HEK293 (cell line): ENCODE measurements at regions not wholly inside any gene's neighbourhood (a gene's known extent, or its start where the extent isn't known, plus 50 kb on each side); places are given as distances from the start of the nearest gene placed in this dataset.

Experiments used
- CTCF ChIA-PET: fragments of 350-600 bp; formaldehyde crosslinking; extraction: SDS; loops from one replicate; lab custom pipeline; 2021; ENCODE audit warnings: antibody characterized with exemption; lab: Yijun Ruan, JAX
- POLR2A ChIA-PET: fragments of 300-600 bp; formaldehyde crosslinking; extraction: SDS; loops from one replicate; lab custom pipeline; 2020; ENCODE audit warnings: antibody characterized with exemption, inconsistent platforms; lab: Yijun Ruan, JAX
- H3K27ac ChIP-seq: fragments of 200-500 bp; sonication (Bioruptor generic); 2 replicates; pipeline ENCODE4 v1.5.1; 2014; ENCODE audit warnings: low read depth, low read length, control low read depth, inconsistent platforms; ENCODE audit errors: extremely low read depth
- H3K36me3 ChIP-seq, 2 experiments: fragments of 200-500 bp in 1 of 2; sonication (Bioruptor generic) in 1 of 2; 1 replicate in 1 of 2; 2 replicates in 1 of 2; pipeline ENCODE4 v1.5.1; 2014 to 2017; ENCODE audit warnings: inconsistent platforms in 2 of 2, low read length in 2 of 2; ENCODE audit not compliant: control insufficient read depth in 2 of 2, insufficient read depth in 1 of 2
- H3K4me1 ChIP-seq: fragments of 200-500 bp; sonication (Bioruptor generic); 2 replicates; pipeline ENCODE4 v1.5.1; 2014; ENCODE audit warnings: mild to moderate bottlenecking, low read length, inconsistent platforms; ENCODE audit not compliant: control insufficient read depth, insufficient read depth
- H3K4me3 ChIP-seq: 2 replicates; pipeline ENCODE4 v1.5.1; 2011; ENCODE audit warnings: low read depth, mild to moderate bottlenecking, control low read depth, low read length, moderate library complexity
- H3K9me3 ChIP-seq: fragments of 200-500 bp; sonication (Bioruptor generic); 2 replicates; pipeline ENCODE4 v1.5.1; 2014; ENCODE audit warnings: low read depth, low read length, inconsistent platforms; ENCODE audit not compliant: control insufficient read depth, insufficient read depth
- BCL11A ChIP-seq: fragments of 450-650 bp; formaldehyde crosslinking; IDR thresholded peaks from 2 replicates; pipeline ENCODE4 v1.5.1; 2016; ENCODE audit warnings: low read depth, missing biosample characterization, missing genetic modification characterization
- GLIS2 ChIP-seq: fragments of 450-650 bp; formaldehyde crosslinking; IDR thresholded peaks from 2 replicates; pipeline ENCODE4 v1.5.1; 2016; ENCODE audit warnings: missing biosample characterization, missing genetic modification characterization
- KLF1 ChIP-seq: fragments of 450-650 bp; formaldehyde crosslinking; IDR thresholded peaks from 2 replicates; pipeline ENCODE4 v1.5.1; 2016; ENCODE audit warnings: missing biosample characterization, missing genetic modification characterization
- KLF10 ChIP-seq: fragments of 450-650 bp; IDR thresholded peaks from 2 replicates; pipeline ENCODE4 v1.5.1; 2018; ENCODE audit warnings: missing biosample characterization, mild to moderate bottlenecking, missing genetic modification characterization
- MEIS1 ChIP-seq: sonication (generic); formaldehyde crosslinking; IDR thresholded peaks from 2 replicates; pipeline ENCODE4 v1.8.1; 2022; ENCODE audit warnings: missing genetic modification reagents, mild to moderate bottlenecking, borderline replicate concordance
- OSR2 ChIP-seq: fragments of 450-650 bp; formaldehyde crosslinking; IDR thresholded peaks from 2 replicates; pipeline ENCODE4 v1.5.1; 2016; ENCODE audit warnings: missing biosample characterization, missing genetic modification characterization
- REST ChIP-seq: fragments of 450-650 bp; formaldehyde crosslinking; IDR thresholded peaks from 2 replicates; pipeline ENCODE4 v1.5.1; 2016; ENCODE audit warnings: missing biosample characterization, missing genetic modification characterization
- YY1 ChIP-seq: fragments of 450-650 bp; formaldehyde crosslinking; IDR thresholded peaks from 2 replicates; pipeline ENCODE4 v1.5.1; 2018; ENCODE audit warnings: missing biosample characterization, missing genetic modification characterization
- ZBTB8A ChIP-seq: fragments of 450-650 bp; formaldehyde crosslinking; IDR thresholded peaks from 2 replicates; pipeline ENCODE4 v1.5.1; 2016; ENCODE audit warnings: missing biosample characterization, missing genetic modification characterization
- ZFP37 ChIP-seq: fragments of 450-650 bp; formaldehyde crosslinking; IDR thresholded peaks from 2 replicates; pipeline ENCODE4 v1.5.1; 2016; ENCODE audit warnings: missing biosample characterization, missing genetic modification characterization
- ZFP41 ChIP-seq: fragments of 450-650 bp; formaldehyde crosslinking; IDR thresholded peaks from 2 replicates; pipeline ENCODE4 v1.5.1; 2016; ENCODE audit warnings: missing biosample characterization, missing genetic modification characterization, borderline replicate concordance
- ZNF133 ChIP-seq: fragments of 450-650 bp; formaldehyde crosslinking; IDR thresholded peaks from 2 replicates; pipeline ENCODE4 v1.5.1; 2016; ENCODE audit warnings: missing biosample characterization, missing genetic modification characterization
- ZNF138 ChIP-seq: fragments of 450-650 bp; formaldehyde crosslinking; IDR thresholded peaks from 2 replicates; pipeline ENCODE4 v1.5.1; 2016; ENCODE audit warnings: missing biosample characterization, missing genetic modification characterization, borderline replicate concordance
- ZNF2 ChIP-seq: fragments of 450-650 bp; formaldehyde crosslinking; IDR thresholded peaks from 2 replicates; pipeline ENCODE4 v1.5.1; 2016; ENCODE audit warnings: missing biosample characterization, missing genetic modification characterization
- ZNF202 ChIP-seq: fragments of 450-650 bp; formaldehyde crosslinking; IDR thresholded peaks from 2 replicates; pipeline ENCODE4 v1.5.1; 2016; ENCODE audit warnings: missing biosample characterization, missing genetic modification characterization, borderline replicate concordance
- ZNF292 ChIP-seq: fragments of 450-650 bp; formaldehyde crosslinking; IDR thresholded peaks from 2 replicates; pipeline ENCODE4 v1.5.1; 2016; ENCODE audit warnings: low read depth, missing biosample characterization, missing genetic modification characterization, borderline replicate concordance
- ZNF350 ChIP-seq: fragments of 450-650 bp; formaldehyde crosslinking; IDR thresholded peaks from 2 replicates; pipeline ENCODE4 v1.5.0; 2017; ENCODE audit warnings: missing biosample characterization, mild to moderate bottlenecking, missing genetic modification characterization
- ZNF354C ChIP-seq: fragments of 450-650 bp; formaldehyde crosslinking; IDR thresholded peaks from 2 replicates; pipeline ENCODE4 v1.5.1; 2016; ENCODE audit warnings: missing biosample characterization, missing genetic modification characterization, low read depth, borderline replicate concordance
- ZNF510 ChIP-seq: fragments of 450-650 bp; formaldehyde crosslinking; IDR thresholded peaks from 2 replicates; pipeline ENCODE4 v1.5.1; 2018; ENCODE audit warnings: mild to moderate bottlenecking, missing genetic modification characterization, missing biosample characterization; ENCODE audit not compliant: insufficient replicate concordance
- ZNF514 ChIP-seq: fragments of 450-650 bp; formaldehyde crosslinking; IDR thresholded peaks from 2 replicates; pipeline ENCODE4 v1.5.1; 2016; ENCODE audit warnings: missing biosample characterization, missing genetic modification characterization
- ZNF521 ChIP-seq: fragments of 450-650 bp; formaldehyde crosslinking; IDR thresholded peaks from 2 replicates; pipeline ENCODE4 v1.5.1; 2017; ENCODE audit warnings: missing biosample characterization, mild to moderate bottlenecking, missing genetic modification characterization
- ZNF596 ChIP-seq: fragments of 450-650 bp; IDR thresholded peaks from 2 replicates; pipeline ENCODE4 v1.5.0; 2018; ENCODE audit warnings: missing biosample characterization, mild to moderate bottlenecking, missing genetic modification characterization, moderate library complexity
- ZNF600 ChIP-seq: fragments of 450-650 bp; formaldehyde crosslinking; IDR thresholded peaks from 2 replicates; pipeline ENCODE4 v1.5.1; 2016; ENCODE audit warnings: missing biosample characterization, missing genetic modification characterization
- ZNF629 ChIP-seq: fragments of 450-650 bp; formaldehyde crosslinking; IDR thresholded peaks from 2 replicates; pipeline ENCODE4 v1.5.1; 2017; ENCODE audit warnings: missing biosample characterization, missing genetic modification characterization
- ZNF658 ChIP-seq: fragments of 450-650 bp; formaldehyde crosslinking; IDR thresholded peaks from 2 replicates; pipeline ENCODE4; 2016; ENCODE audit warnings: missing biosample characterization, missing genetic modification characterization
- ZNF76 ChIP-seq: fragments of 450-650 bp; formaldehyde crosslinking; IDR thresholded peaks from 2 replicates; pipeline ENCODE4; 2016; ENCODE audit warnings: low read depth, missing biosample characterization, missing genetic modification characterization, borderline replicate concordance
- ZNF768 ChIP-seq: fragments of 450-650 bp; formaldehyde crosslinking; IDR thresholded peaks from 2 replicates; pipeline ENCODE4 v1.5.1; 2018; ENCODE audit warnings: missing biosample characterization, mild to moderate bottlenecking, missing genetic modification characterization
- ZNF791 ChIP-seq: fragments of 450-650 bp; formaldehyde crosslinking; IDR thresholded peaks from 2 replicates; pipeline ENCODE4 v1.5.1; 2016; ENCODE audit warnings: missing biosample characterization, missing genetic modification characterization
- ZNF843 ChIP-seq: fragments of 450-650 bp; formaldehyde crosslinking; IDR thresholded peaks from 2 replicates; pipeline ENCODE4 v1.5.1; 2016; ENCODE audit warnings: missing biosample characterization, missing genetic modification characterization
- TF ChIP-seq, protein P1 (sequence below): fragments of 450-650 bp; formaldehyde crosslinking; IDR thresholded peaks from 2 replicates; pipeline ENCODE4 v1.5.1; 2016; ENCODE audit warnings: missing biosample characterization, missing genetic modification characterization
- TF ChIP-seq, protein P2 (sequence below): fragments of 450-650 bp; formaldehyde crosslinking; IDR thresholded peaks from 2 replicates; pipeline ENCODE4 v1.5.1; 2016; ENCODE audit warnings: missing biosample characterization, missing genetic modification characterization

DNA sequence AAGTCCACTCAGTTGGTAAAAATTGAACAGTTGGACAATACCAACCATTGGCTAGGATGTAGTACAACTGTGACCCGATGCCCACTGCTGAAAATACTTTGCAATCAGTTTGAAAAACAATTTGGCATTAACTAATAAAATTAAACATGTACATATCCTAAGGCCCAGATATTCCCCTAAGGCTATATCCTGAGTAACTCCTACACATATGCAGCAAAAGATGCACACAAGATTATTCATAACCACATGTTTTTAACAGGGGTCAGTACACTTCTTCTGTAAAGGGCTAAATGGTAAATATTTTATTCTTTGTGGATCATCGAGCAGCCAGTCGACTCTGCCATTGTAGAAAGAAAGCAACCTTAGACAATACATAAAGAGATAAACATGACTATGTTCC, 116.3 kb downstream of the MEX3B start (continued):
- TF ChIP-seq ZNF138 (tag by site-specific recombination) (no peak), ZFP41 (tag by site-specific recombination) (no peak), ZNF354C (tag by site-specific recombination) (no peak), ZNF350 (no peak)

GRCh38 chr15:81926981-81927380, 118.8 kb downstream of the MEX3B start:
- ChIA-PET CTCF (no interaction called here), POLR2A (no interaction called here)
- no peaks in the 10 kb centered on the region for H3K4me1 ChIP-seq
- no peak overlapping the region for H3K27ac ChIP-seq
- TF ChIP-seq GLIS2 (no peak), ZNF133 (tag by site-specific recombination) (no peak), ZNF202 (no peak), ZNF514 (no peak), ZNF2 (tag by site-specific recombination) (no peak), ZFP41 (tag by site-specific recombination) (no peak), ZNF596 (no peak), ZNF629 (tag by site-specific recombination) (no peak), ZNF768 (no peak), ZNF510 (no peak), ZNF76 (tag by site-specific recombination) (no peak), BCL11A (tag by site-specific recombination) (no peak), ZNF843 (no peak), ZNF658 (tag by site-specific recombination) (no peak), ZNF791 (no peak), ZNF292 (tag by site-specific recombination) (no peak)
- TF ChIP-seq, protein P1, sequence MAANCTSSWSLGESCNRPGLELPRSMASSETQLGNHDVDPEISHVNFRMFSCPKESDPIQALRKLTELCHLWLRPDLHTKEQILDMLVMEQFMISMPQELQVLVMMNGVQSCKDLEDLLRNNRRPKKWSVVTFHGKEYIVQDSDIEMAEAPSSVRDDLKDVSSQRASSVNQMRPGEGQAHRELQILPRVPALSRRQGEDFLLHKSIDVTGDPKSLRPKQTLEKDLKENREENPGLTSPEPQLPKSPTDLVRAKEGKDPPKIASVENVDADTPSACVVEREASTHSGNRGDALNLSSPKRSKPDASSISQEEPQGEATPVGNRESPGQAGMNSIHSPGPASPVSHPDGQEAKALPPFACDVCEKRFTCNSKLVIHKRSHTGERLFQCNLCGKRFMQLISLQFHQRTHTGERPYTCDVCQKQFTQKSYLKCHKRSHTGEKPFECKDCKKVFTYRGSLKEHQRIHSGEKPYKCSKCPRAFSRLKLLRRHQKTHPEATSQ (tag by site-specific recombination): no peak
- TF ChIP-seq, protein P2, sequence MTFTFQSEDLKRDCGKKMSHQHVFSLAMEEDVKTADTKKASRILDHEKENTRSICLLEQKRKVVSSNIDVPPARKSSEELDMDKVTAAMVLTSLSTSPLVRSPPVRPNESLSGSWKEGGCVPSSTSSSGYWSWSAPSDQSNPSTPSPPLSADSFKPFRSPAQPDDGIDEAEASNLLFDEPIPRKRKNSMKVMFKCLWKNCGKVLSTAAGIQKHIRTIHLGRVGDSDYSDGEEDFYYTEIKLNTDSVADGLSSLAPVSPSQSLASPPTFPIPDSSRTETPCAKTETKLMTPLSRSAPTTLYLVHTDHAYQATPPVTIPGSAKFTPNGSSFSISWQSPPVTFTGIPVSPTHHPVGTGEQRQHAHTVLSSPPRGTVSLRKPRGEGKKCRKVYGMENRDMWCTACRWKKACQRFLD (tag by site-specific recombination): no peak
- H3K9me3 ChIP-seq: no peaks in the 10 kb centered on the region
- H3K36me3 ChIP-seq: no peaks in the 10 kb centered on the region
- no peak overlapping the region for H3K4me3 ChIP-seq

- Histone ChIP-seq H3K4me1 (no peaks in the 10 kb centered on the region), H3K9me3 (no peaks in the 10 kb centered on the region), H3K4me3 (no peak overlapping the region), H3K27ac (no peak overlapping the region), H3K36me3 (no peaks in the 10 kb centered on the region)
- no peak for TF ChIP-seq MEIS1 (CRISPR knock-in tag)
- TF ChIP-seq KLF10 (tag by site-specific recombination): no peak
- no peak for TF ChIP-seq REST
- TF ChIP-seq ZNF521 (tag by site-specific recombination): no peak
- no peak for TF ChIP-seq ZFP37
- no peak for TF ChIP-seq KLF1 (tag by site-specific recombination)
- TF ChIP-seq OSR2: no peak
- TF ChIP-seq ZNF600 (tag by site-specific recombination): no peak
- no peak for TF ChIP-seq ZBTB8A (tag by site-specific recombination)
- no peak for TF ChIP-seq YY1
- CTCF ChIA-PET: no interaction called here
- POLR2A ChIA-PET: no interaction called here
Observed at GRCh38 chr15:81924729-81925128, 121.1 kb downstream of the MEX3B start.
